HepG2 (cell line): ENCODE measurements at regions not wholly inside any gene's neighbourhood (a gene's known extent, or its start where the extent isn't known, plus 50 kb on each side); places are given as distances from the start of the nearest gene placed in this dataset.

ENCODE experiments used
- ATAC-seq: fragments of 200-7000 bp; cut with Tn5 transposase; 3 replicates; pipeline ENCODE4 v1.9.1; 2020; ENCODE audit warnings: mild to moderate bottlenecking, moderate library complexity
- BruUV-seq: library from RNA; stranded (reverse); fragments of 400-500 nt; replicated peaks from 2 replicates; lab custom pipeline; 2021; lab: Mats Ljungman, UMichigan
- CTCF ChIA-PET: fragments of 300-600 bp; formaldehyde crosslinking; extraction: SDS; loops from one replicate; lab custom pipeline; 2021; ENCODE audit warnings: low total read pairs, inconsistent platforms, low intra/inter-chr PET ratio; lab: Yijun Ruan, JAX
- POLR2A ChIA-PET: fragments of 350-600 bp; sonication (Branson Sonifier 250); formaldehyde crosslinking; loops from one replicate; lab custom pipeline; 2020; ENCODE audit warnings: antibody characterized with exemption, inconsistent platforms; lab: Yijun Ruan, JAX
- DNase-seq: peaks from one replicate; pipeline ENCODE4 v3.0.0-alpha.2; 2015; ENCODE audit warnings: low spot score
- FAIRE-seq: peaks from 3 replicates; lab custom pipeline; 2011; peaks lifted over from hg19 to GRCh38; lab: Jason Lieb, UNC
- H2AFZ ChIP-seq: one replicate; pipeline ENCODE4 v1.6.1; 2011; ENCODE audit warnings: low read length, inconsistent platforms
- H3K27ac ChIP-seq: fragments of 300-600 bp; 3 replicates; pipeline ENCODE4 v1.8.0; 2011; ENCODE audit warnings: mixed run types, mild to moderate bottlenecking, mixed read lengths, low read length, inconsistent platforms; ENCODE audit not compliant: insufficient read depth; ENCODE audit errors: extremely low read length
- H3K27me3 ChIP-seq, 2 experiments: fragments of 200-600 bp in 1 of 2; 2 replicates in 1 of 2; 3 replicates in 1 of 2; pipeline versions ENCODE4 v1.6.0 to v1.8.0; 2011; ENCODE audit warnings: low read length in 2 of 2, mild to moderate bottlenecking in 2 of 2, moderate library complexity in 2 of 2, inconsistent platforms in 1 of 2; ENCODE audit not compliant: insufficient read depth in 2 of 2, control insufficient read depth in 1 of 2
- H3K36me3 ChIP-seq, 2 experiments: fragments of 200-600 bp in 1 of 2; replicated peaks in 1 of 2; 2 replicates in 1 of 2; 3 replicates in 1 of 2; pipeline versions ENCODE4 v1.5.1 to v1.8.0; 2011; ENCODE audit warnings: low read length in 2 of 2, inconsistent platforms in 1 of 2; ENCODE audit not compliant: insufficient read depth in 2 of 2, control insufficient read depth in 1 of 2
- H3K4me1 ChIP-seq: 2 replicates; pipeline ENCODE4 v1.5.1; 2012; ENCODE audit warnings: low read length, inconsistent platforms; ENCODE audit not compliant: insufficient read depth
- H3K4me2 ChIP-seq: 2 replicates; pipeline ENCODE4 v1.6.0; 2011; ENCODE audit warnings: low read depth, low read length, inconsistent platforms
- H3K4me3 ChIP-seq, 3 experiments: fragments of 200-600 bp in 1 of 3; sonication (generic), shearing (Covaris generic) in 1 of 3; replicated peaks in 1 of 3; 2 replicates each; pipeline ENCODE4 v1.5.1; 2011 to 2016; ENCODE audit warnings: low read length in 3 of 3, inconsistent platforms in 2 of 3, low read depth in 2 of 3, mild to moderate bottlenecking in 2 of 3, control low read depth in 1 of 3, mixed read lengths in 1 of 3; ENCODE audit not compliant: insufficient read depth in 1 of 3
- H3K79me2 ChIP-seq: one replicate; pipeline ENCODE4 v1.6.1; 2011; ENCODE audit warnings: low read length, inconsistent platforms; ENCODE audit not compliant: insufficient read depth
- H3K9ac ChIP-seq: 2 replicates; pipeline ENCODE4 v1.6.0; 2011; ENCODE audit warnings: mild to moderate bottlenecking, low read depth, low read length, inconsistent platforms; ENCODE audit not compliant: insufficient read depth
- H3K9me3 ChIP-seq: 2 replicates; pipeline ENCODE4 v1.5.1; 2012; ENCODE audit warnings: mild to moderate bottlenecking, low read length
- H4K20me1 ChIP-seq: 2 replicates; pipeline ENCODE4 v1.6.0; 2011; ENCODE audit warnings: inconsistent platforms, mild to moderate bottlenecking, low read length, moderate library complexity; ENCODE audit not compliant: insufficient read depth
- LRRFIP1 ChIP-seq: sonication (generic); formaldehyde crosslinking; conservative IDR thresholded peaks from 2 replicates; pipeline ENCODE4 v1.4.0; 2020; ENCODE audit warnings: missing genetic modification reagents
- MAFF ChIP-seq: IDR thresholded peaks from 2 replicates; pipeline ENCODE4 v1.6.1; 2011; ENCODE audit warnings: low read depth, low read length, improper control_type of control experiment
- MAFK ChIP-seq, 2 experiments: IDR thresholded peaks in 1 of 2; conservative IDR thresholded peaks in 1 of 2; 2 replicates each; pipeline ENCODE4 v1.6.1; 2011; ENCODE audit warnings: improper control_type of control experiment in 2 of 2, low read length in 2 of 2
- ZBTB10 ChIP-seq: sonication (generic); formaldehyde crosslinking; IDR thresholded peaks from 2 replicates; pipeline ENCODE4 v1.4.0; 2020; ENCODE audit warnings: missing genetic modification reagents, borderline replicate concordance
- ZNF768 ChIP-seq: sonication (generic); formaldehyde crosslinking; IDR thresholded peaks from 2 replicates; pipeline ENCODE4 v1.4.0; 2020; ENCODE audit warnings: missing genetic modification reagents
- WGBS: methylation state at CpG from one replicate; pipeline ENCODE4 v1.1.6; 2017; ENCODE audit warnings: low lambda C conversion rate; 5-methylcytosine and 5-hydroxymethylcytosine counted together
- in situ Hi-C: cut with HindIII; loops from 2 replicates; pipeline ENCODE4 v1.10.0; 2017; ENCODE audit warnings: low pct_unique_long_range_greater_than_20kb; ENCODE audit not compliant: extremely low pct_ligation_motif_present
- intact Hi-C: fragments of 100-400 bp; cut with micrococcal nuclease; formaldehyde crosslinking; loops from one replicate; pipeline ENCODE4 v1.10.0; 2022; ENCODE audit not compliant: unreplicated experiment

- no peaks in the 10 kb centered on the region for H3K27me3 ChIP-seq
- no peak overlapping the region for H3K27ac ChIP-seq
- H3K79me2 ChIP-seq: no peaks in the 10 kb centered on the region
- H3K9ac ChIP-seq: no peak overlapping the region
- WGBS: 2% methylated on average over 4 of the region's 4 CpGs
- POLR2A ChIA-PET: no interaction called here
- intact Hi-C loops: no loop called here
- H2AFZ ChIP-seq: no peak overlapping the region
- no peak for DNase-seq
- no peaks in the 10 kb centered on the region for H3K36me3 ChIP-seq
- in situ Hi-C loops: no loop called here
- peaks cover 57% of the 10 kb centered on the region for H3K9me3 ChIP-seq
- no peak overlapping the region for H3K4me3 ChIP-seq
- TF ChIP-seq ZNF768: no peak
- TF ChIP-seq ZBTB10 (CRISPR knock-in tag): no peak
- TF ChIP-seq, all 625 proteins: peak for 0
- CTCF ChIA-PET: no interaction called here
- Histone ChIP-seq H3K4me2 (no peak overlapping the region), H4K20me1 (no peaks in the 10 kb centered on the region), H3K4me1 (no peaks in the 10 kb centered on the region)
- ATAC-seq: no peak
- FAIRE-seq: no peak
- no TSS peak for BruUV-seq
Measured at GRCh38 chr13:104301171-104301975, 1235.2 kb upstream of the SLC10A2 start.

GRCh38 chr13:104297075-104297474, 1230.9 kb upstream of the SLC10A2 start:
- Histone ChIP-seq H3K27me3 (no peaks in the 10 kb centered on the region), H3K36me3 (no peaks in the 10 kb centered on the region), H3K9ac (no peak overlapping the region), H3K4me1 (no peaks in the 10 kb centered on the region), H3K4me3 (no peak overlapping the region), H3K27ac (no peak overlapping the region), H3K79me2 (no peaks in the 10 kb centered on the region), H2AFZ (no peak overlapping the region), H3K4me2 (no peak overlapping the region), H4K20me1 (no peaks in the 10 kb centered on the region), H3K9me3 (peaks cover 61% of the 10 kb centered on the region)
- ATAC-seq (no peak), DNase-seq (no peak), FAIRE-seq (no peak)
- WGBS: 4% methylated on average over 2 of the region's 2 CpGs
- in situ Hi-C loops (no loop called here), intact Hi-C loops (no loop called here)
- BruUV-seq: no TSS peak
- POLR2A ChIA-PET: no interaction called here
- CTCF ChIA-PET: no interaction called here
- TF ChIP-seq LRRFIP1 (no peak), MAFK (conservative IDR thresholded peaks at IDR 0.05 in 1 of 2, IDR thresholded peaks at IDR 0.05 in 1 of 2; ENCODE audit: low read length in 2 of 2) (peak; percentile 74 to 80), MAFF (peak; percentile 65)
